Coronary artery (tissue), 2 donors: ENCODE measurements at regions not wholly inside any gene's neighbourhood (a gene's known extent, or its start where the extent isn't known, plus 50 kb on each side); places are given as distances from the start of the nearest gene placed in this dataset.

Experiments
- DNase-seq: peaks from one replicate; pipeline ENCODE4 v3.0.0-alpha.2; 2017; ENCODE audit warnings: low spot score
- H3K27ac ChIP-seq, 2 donors: fragments of 200-600 bp; sonication (generic); one replicate each; pipeline ENCODE4 v1.5.1; 2016 to 2019
- H3K4me3 ChIP-seq: fragments of 200-600 bp; sonication (generic); 2 replicates; pipeline ENCODE4 v1.5.1; 2016; ENCODE audit warnings: mild to moderate bottlenecking, moderate library complexity
- CTCF ChIP-seq: fragments of 200-600 bp; sonication (generic); IDR thresholded peaks from one replicate; pipeline ENCODE4 v1.5.1; 2019; ENCODE audit warnings: antibody characterized with exemption

DNA sequence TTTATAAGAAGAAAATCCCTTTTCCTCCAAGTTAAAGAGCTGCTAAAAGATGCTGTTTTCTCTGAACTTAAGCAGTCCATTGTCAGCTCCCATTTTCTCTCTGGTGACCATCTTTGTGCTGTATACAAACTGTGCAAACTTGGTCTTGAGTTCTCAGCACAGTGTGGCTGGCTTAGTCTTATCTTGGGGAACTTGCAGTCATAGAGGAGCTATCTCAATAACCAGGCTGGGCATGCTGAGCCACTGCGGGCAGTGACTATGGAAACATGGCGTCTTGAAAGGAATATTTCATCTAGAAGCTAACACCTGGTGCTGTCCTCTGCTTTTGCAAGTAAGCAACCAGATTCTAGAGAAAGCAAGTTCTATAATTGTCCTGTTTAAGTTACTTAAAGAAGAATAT, 1334.4 kb upstream of the CELF4 start:
- no peak overlapping the region for H3K4me3 ChIP-seq
- H3K27ac ChIP-seq: no peak overlapping the region
- DNase-seq: no peak
- no peak for TF ChIP-seq CTCF

GRCh38 chr18:38899252-38899651, 1333.7 kb upstream of the CELF4 start:
- H3K4me3 ChIP-seq: no peak overlapping the region
- no peak for DNase-seq
- no peak for TF ChIP-seq CTCF
- H3K27ac ChIP-seq: no peak overlapping the region

- no peak for TF ChIP-seq CTCF
- DNase-seq: no peak
- H3K27ac ChIP-seq: no peak overlapping the region
Measured at GRCh38 chr18:38898167-38898566, 1332.6 kb upstream of the CELF4 start.

DNA sequence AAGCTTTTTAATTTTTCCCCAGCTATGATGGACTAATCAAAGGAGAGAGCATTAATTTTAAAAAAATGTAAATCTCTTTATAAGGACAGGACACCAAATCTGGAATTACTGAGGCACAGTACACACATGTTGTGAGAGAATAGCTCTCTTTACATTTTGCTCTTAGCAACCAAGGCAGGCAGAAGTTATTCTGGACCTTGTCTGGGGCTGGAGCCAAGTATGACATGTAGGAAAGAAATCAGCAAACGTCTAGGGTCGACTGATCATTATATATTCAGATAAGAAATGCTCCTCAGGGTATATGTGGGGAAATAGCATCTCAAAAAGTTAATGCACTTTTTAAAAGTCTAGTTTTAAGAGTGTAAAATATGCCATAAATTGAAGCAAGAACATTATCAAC, 1330.0 kb upstream of the CELF4 start:
- Histone ChIP-seq H3K4me3 (no peak overlapping the region), H3K27ac (no peak overlapping the region)
- no peak for TF ChIP-seq CTCF
- no peak for DNase-seq

More at GRCh38 chr18:38898167-38898566, 1332.6 kb upstream of the CELF4 start:
- no peak overlapping the region for H3K4me3 ChIP-seq

- Histone ChIP-seq H3K27ac (no peak overlapping the region), H3K4me3 (no peak overlapping the region)
- no peak for DNase-seq
- no peak for TF ChIP-seq CTCF
Measured at GRCh38 chr18:38887671-38888020, 1322.0 kb upstream of the CELF4 start.

DNA sequence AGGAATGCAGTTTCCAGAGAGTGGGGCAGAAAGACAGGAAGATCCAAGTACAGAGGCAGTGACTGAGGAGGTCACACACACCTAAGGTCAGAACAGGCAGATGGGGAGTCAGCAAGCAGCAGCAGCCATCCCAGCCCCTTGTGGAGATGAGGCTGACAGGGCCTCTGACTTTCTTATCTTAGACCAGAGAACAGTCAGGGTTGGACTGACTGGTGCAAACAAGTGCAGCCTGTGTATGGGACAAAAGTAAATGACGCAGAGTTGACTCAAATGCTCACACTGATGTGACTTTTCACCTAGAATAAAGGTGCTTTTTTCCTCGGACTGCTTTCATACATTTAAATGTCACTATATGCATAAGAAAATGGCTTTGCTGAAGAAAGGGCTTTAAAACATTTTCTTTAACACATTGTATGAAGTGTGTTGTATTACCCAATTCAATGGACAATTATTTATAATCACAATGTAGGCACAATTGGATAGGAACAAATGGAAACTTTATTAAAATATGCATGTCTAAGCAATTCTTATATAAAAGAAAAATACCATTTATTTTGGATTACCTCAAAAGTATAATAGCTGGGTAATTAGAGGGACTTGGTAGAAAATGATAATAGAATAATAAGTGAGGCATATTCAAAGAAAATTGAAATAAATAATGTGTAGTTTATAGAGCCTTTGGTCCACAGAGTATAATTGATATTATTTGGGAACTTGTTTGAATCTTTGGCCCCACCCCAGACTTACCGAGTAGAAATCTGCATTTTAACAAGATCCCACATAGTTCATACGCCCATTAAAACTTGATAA, 1321.5 kb upstream of the CELF4 start:
- no peak overlapping the region for H3K27ac ChIP-seq
- no peak for DNase-seq
- no peak for TF ChIP-seq CTCF
- no peak overlapping the region for H3K4me3 ChIP-seq

GRCh38 chr18:38886235-38886634, 1320.6 kb upstream of the CELF4 start:
- Histone ChIP-seq H3K4me3 (no peak overlapping the region), H3K27ac (no peak overlapping the region)
- no peak for TF ChIP-seq CTCF
- no peak for DNase-seq
